NB4 (cell line): ENCODE measurements at regions not wholly inside any gene's neighbourhood (a gene's known extent, or its start where the extent isn't known, plus 50 kb on each side); places are given as distances from the start of the nearest gene placed in this dataset.

Source experiments
- CTCF ChIP-seq: IDR thresholded peaks from one replicate; pipeline ENCODE4 v1.5.1; 2012; ENCODE audit warnings: low read depth, low read length
- MAX ChIP-seq: IDR thresholded peaks from 2 replicates; pipeline ENCODE4 v1.6.1; 2011; ENCODE audit warnings: low read depth, low read length
- MYC ChIP-seq: IDR thresholded peaks from 2 replicates; pipeline ENCODE4 v1.6.1; 2011; ENCODE audit warnings: low read depth, low read length
- POLR2A ChIP-seq: IDR thresholded peaks from 2 replicates; pipeline ENCODE4 v1.6.1; 2011; ENCODE audit warnings: mild to moderate bottlenecking; ENCODE audit not compliant: insufficient read length; ENCODE audit errors: extremely low read depth

- TF ChIP-seq POLR2A (no peak), CTCF (no peak), MAX (no peak), MYC (no peak)
Measured at GRCh38 chr19:31039151-31039550, 310.1 kb downstream of the TSHZ3 start.
